Keratinocyte (primary cell): ENCODE measurements at regions not wholly inside any gene's neighbourhood (a gene's known extent, or its start where the extent isn't known, plus 50 kb on each side); places are given as distances from the start of the nearest gene placed in this dataset.

Source experiments
- DNase-seq: peaks from one replicate; pipeline ENCODE4 v3.0.0-alpha.2; 2011; ENCODE audit warnings: low read depth, missing footprints, low spot score
- FAIRE-seq: peaks from 2 replicates; lab custom pipeline; 2011; peaks lifted over from hg19 to GRCh38; lab: Jason Lieb, UNC
- H2AFZ ChIP-seq: 2 replicates; pipeline ENCODE4 v1.6.0; 2012; ENCODE audit warnings: low read length, control low read depth, inconsistent platforms; ENCODE audit not compliant: control insufficient read depth
- H3K27ac ChIP-seq: 2 replicates; pipeline ENCODE4 v1.5.1; 2011; ENCODE audit warnings: low read length; ENCODE audit not compliant: control insufficient read depth, insufficient read depth
- H3K27me3 ChIP-seq: 3 replicates; pipeline ENCODE4 v1.6.0; 2011; ENCODE audit warnings: low read length; ENCODE audit not compliant: control insufficient read depth, insufficient read depth; ENCODE audit errors: extremely low read depth
- H3K36me3 ChIP-seq, 2 experiments: 2 replicates in 1 of 2; 3 replicates in 1 of 2; pipeline ENCODE4 v1.5.1; 2011; ENCODE audit warnings: low read length in 2 of 2, mild to moderate bottlenecking in 1 of 2; ENCODE audit not compliant: control insufficient read depth in 2 of 2, insufficient read depth in 2 of 2; ENCODE audit errors: extremely low read depth in 1 of 2
- H3K4me1 ChIP-seq: 3 replicates; pipeline ENCODE4 v1.5.1; 2011; ENCODE audit warnings: low read length; ENCODE audit not compliant: control insufficient read depth, insufficient read depth; ENCODE audit errors: extremely low read depth
- H3K4me2 ChIP-seq: 3 replicates; pipeline ENCODE4 v1.6.0; 2011; ENCODE audit warnings: low read depth, low read length; ENCODE audit not compliant: control insufficient read depth, insufficient read depth; ENCODE audit errors: extremely low read depth
- H3K4me3 ChIP-seq, 3 experiments: fragments of 200-600 bp in 1 of 3; sonication (generic) in 1 of 3; 2 replicates in 2 of 3; 3 replicates in 1 of 3; pipeline ENCODE4 v1.5.1; 2011 to 2016; ENCODE audit warnings: low read length in 3 of 3, mild to moderate bottlenecking in 3 of 3, control low read depth in 2 of 3, inconsistent platforms in 1 of 3, low read depth in 1 of 3, mixed read lengths in 1 of 3, mixed run types in 1 of 3, moderate library complexity in 1 of 3; ENCODE audit not compliant: control insufficient read depth in 2 of 3, insufficient read depth in 2 of 3; ENCODE audit errors: extremely low read depth in 1 of 3
- H3K79me2 ChIP-seq: 2 replicates; pipeline ENCODE4 v1.6.0; 2012; ENCODE audit warnings: low read length; ENCODE audit not compliant: control insufficient read depth, insufficient read depth
- H3K9ac ChIP-seq: 3 replicates; pipeline ENCODE4 v1.6.0; 2011; ENCODE audit warnings: low read length; ENCODE audit not compliant: control insufficient read depth, insufficient read depth; ENCODE audit errors: extremely low read depth
- H3K9me1 ChIP-seq: 3 replicates; pipeline ENCODE4 v1.6.0; 2011; ENCODE audit warnings: low read length; ENCODE audit not compliant: control insufficient read depth, insufficient read depth; ENCODE audit errors: extremely low read depth
- H3K9me3 ChIP-seq: 2 replicates; pipeline ENCODE4 v1.5.1; 2012; ENCODE audit warnings: low read depth, low read length; ENCODE audit not compliant: control insufficient read depth
- H4K20me1 ChIP-seq: 3 replicates; pipeline ENCODE4 v1.6.0; 2011; ENCODE audit warnings: low read length; ENCODE audit not compliant: control insufficient read depth, insufficient read depth; ENCODE audit errors: extremely low read depth
- EZH2 ChIP-seq: IDR thresholded peaks from one replicate; pipeline ENCODE4 v1.6.1; 2012; ENCODE audit warnings: inconsistent platforms, mild to moderate bottlenecking, low read length, moderate library complexity
- dilution Hi-C: fragments of 300-500 bp; cut with MboI; formaldehyde crosslinking; loops from one replicate; pipeline ENCODE4 v1.7.0; 2020; ENCODE audit warnings: low sequenced_read_pairs; ENCODE audit not compliant: extremely low pct_ligation_motif_present
- TF ChIP-seq, protein P1 (sequence below), 3 experiments: IDR thresholded peaks in 1 of 3; conservative IDR thresholded peaks in 1 of 3; optimal IDR thresholded peaks in 1 of 3; 2 replicates in 2 of 3; 3 replicates in 1 of 3; pipeline versions ENCODE3 to v1.5.1; 2011; ENCODE audit warnings: low read length in 3 of 3, mild to moderate bottlenecking in 3 of 3, moderate library complexity in 2 of 3, control low read depth in 1 of 3, inconsistent platforms in 1 of 3; ENCODE audit not compliant: insufficient read depth in 2 of 3; ENCODE audit errors: extremely low read depth in 1 of 3

DNA sequence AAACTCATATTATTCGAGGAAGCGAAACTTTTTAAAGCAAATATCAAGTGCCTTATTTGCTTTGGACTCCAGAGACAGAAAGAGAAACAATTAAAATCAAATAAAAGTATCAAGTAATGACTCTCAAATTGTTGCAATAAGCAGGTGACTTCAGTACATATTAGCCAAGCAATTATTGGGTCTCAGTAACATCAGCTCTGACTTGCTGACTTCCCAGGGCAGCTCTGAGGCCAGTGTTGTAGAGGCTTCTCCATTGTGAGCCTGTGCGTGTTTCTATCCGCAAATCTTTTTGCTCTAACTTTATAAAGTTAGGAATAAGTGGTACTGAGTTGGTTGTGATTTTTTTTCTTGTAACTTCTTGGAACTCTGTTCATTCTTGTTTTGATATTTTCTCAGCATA, 186.8 kb upstream of the PRLR start:
- dilution Hi-C loops, result no loop called here
- no peaks in the 10 kb centered on the region for H3K36me3 ChIP-seq
- H3K4me2 ChIP-seq, result no peak overlapping the region
- DNase-seq (no peak), FAIRE-seq (no peak)
- H3K9ac ChIP-seq, result no peak overlapping the region
- H3K4me3 ChIP-seq, result no peak overlapping the region
- H3K27me3 ChIP-seq, result no peaks in the 10 kb centered on the region
- H2AFZ ChIP-seq, result no peak overlapping the region
- no peak overlapping the region for H3K27ac ChIP-seq
- no peaks in the 10 kb centered on the region for H4K20me1 ChIP-seq
- no peaks in the 10 kb centered on the region for H3K9me3 ChIP-seq
- H3K9me1 ChIP-seq, result no peaks in the 10 kb centered on the region
- TF ChIP-seq EZH2, result no peak
- TF ChIP-seq, protein P1, sequence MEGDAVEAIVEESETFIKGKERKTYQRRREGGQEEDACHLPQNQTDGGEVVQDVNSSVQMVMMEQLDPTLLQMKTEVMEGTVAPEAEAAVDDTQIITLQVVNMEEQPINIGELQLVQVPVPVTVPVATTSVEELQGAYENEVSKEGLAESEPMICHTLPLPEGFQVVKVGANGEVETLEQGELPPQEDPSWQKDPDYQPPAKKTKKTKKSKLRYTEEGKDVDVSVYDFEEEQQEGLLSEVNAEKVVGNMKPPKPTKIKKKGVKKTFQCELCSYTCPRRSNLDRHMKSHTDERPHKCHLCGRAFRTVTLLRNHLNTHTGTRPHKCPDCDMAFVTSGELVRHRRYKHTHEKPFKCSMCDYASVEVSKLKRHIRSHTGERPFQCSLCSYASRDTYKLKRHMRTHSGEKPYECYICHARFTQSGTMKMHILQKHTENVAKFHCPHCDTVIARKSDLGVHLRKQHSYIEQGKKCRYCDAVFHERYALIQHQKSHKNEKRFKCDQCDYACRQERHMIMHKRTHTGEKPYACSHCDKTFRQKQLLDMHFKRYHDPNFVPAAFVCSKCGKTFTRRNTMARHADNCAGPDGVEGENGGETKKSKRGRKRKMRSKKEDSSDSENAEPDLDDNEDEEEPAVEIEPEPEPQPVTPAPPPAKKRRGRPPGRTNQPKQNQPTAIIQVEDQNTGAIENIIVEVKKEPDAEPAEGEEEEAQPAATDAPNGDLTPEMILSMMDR (optimal IDR thresholded peaks at IDR 0.05 in 1 of 3, IDR thresholded peaks at IDR 0.05 in 1 of 3, conservative IDR thresholded peaks at IDR 0.05 in 1 of 3; ENCODE audit: extremely low read depth in 1 of 3, insufficient read depth in 2 of 3, low read length in 3 of 3), result no peak
- H3K4me1 ChIP-seq, result peaks cover 3% of the 10 kb centered on the region
- no peaks in the 10 kb centered on the region for H3K79me2 ChIP-seq

GRCh38 chr5:35416217-35416988, 186.1 kb upstream of the PRLR start:
- dilution Hi-C loops, result no loop called here
- H3K4me1 ChIP-seq, result peaks cover 4% of the 10 kb centered on the region
- no peak for FAIRE-seq

More at GRCh38 chr5:35416217-35416988, 186.1 kb upstream of the PRLR start:
- Histone ChIP-seq H3K9ac (no peak overlapping the region), H2AFZ (no peak overlapping the region), H3K27ac (no peak overlapping the region), H3K27me3 (no peaks in the 10 kb centered on the region), H3K4me3 (no peak overlapping the region), H3K9me1 (no peaks in the 10 kb centered on the region), H3K79me2 (no peaks in the 10 kb centered on the region), H3K9me3 (no peaks in the 10 kb centered on the region), H3K36me3 (no peaks in the 10 kb centered on the region), H3K4me2 (no peak overlapping the region), H4K20me1 (no peaks in the 10 kb centered on the region)
- TF ChIP-seq, protein P1 (optimal IDR thresholded peaks at IDR 0.05 in 1 of 3, IDR thresholded peaks at IDR 0.05 in 1 of 3, conservative IDR thresholded peaks at IDR 0.05 in 1 of 3; ENCODE audit: extremely low read depth in 1 of 3, insufficient read depth in 2 of 3, low read length in 3 of 3), result no peak
- TF ChIP-seq EZH2, result no peak
- no peak for DNase-seq
